ENCODE measurements at regions not wholly inside any gene's neighbourhood (a gene's known extent, or its start where the extent isn't known, plus 50 kb on each side); places are given as distances from the start of the nearest gene placed in this dataset.
A peak's percentile ranks its signal among the peaks of the same experiment; 100 is the strongest.

DNA sequence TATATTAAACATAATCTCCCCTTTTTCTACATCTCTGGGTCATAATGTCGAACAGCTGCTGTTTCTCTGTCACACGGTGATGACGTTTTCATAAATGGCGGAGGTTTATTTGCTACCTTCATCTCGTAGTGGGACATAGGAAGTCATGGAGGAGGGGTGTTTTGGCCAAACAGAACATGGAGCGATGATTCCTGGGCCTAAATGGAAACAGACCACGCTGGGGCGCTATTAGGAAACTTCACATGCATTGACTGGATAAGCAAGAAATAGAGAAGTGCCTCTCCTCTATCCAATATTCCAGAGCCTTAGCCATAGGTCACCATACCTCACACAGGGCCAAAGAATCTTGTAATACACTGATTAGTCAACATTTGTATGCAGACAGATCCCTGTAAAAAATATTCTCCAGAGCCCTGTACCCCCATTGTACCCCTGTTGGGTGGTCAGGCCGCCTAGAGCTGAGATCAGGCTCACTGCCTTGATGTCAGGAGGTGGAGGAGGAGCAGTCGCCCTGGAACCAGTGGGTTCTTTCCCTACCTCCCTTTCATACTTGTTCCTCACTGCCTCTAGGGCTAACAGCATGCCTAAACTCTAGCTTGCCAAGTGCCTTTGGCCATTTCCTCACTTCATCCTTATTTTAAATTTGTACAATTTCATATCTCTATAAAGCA is 77.8 kb upstream of the SPIN1 start:
- TF ChIP-seq, protein P1, sequence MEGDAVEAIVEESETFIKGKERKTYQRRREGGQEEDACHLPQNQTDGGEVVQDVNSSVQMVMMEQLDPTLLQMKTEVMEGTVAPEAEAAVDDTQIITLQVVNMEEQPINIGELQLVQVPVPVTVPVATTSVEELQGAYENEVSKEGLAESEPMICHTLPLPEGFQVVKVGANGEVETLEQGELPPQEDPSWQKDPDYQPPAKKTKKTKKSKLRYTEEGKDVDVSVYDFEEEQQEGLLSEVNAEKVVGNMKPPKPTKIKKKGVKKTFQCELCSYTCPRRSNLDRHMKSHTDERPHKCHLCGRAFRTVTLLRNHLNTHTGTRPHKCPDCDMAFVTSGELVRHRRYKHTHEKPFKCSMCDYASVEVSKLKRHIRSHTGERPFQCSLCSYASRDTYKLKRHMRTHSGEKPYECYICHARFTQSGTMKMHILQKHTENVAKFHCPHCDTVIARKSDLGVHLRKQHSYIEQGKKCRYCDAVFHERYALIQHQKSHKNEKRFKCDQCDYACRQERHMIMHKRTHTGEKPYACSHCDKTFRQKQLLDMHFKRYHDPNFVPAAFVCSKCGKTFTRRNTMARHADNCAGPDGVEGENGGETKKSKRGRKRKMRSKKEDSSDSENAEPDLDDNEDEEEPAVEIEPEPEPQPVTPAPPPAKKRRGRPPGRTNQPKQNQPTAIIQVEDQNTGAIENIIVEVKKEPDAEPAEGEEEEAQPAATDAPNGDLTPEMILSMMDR (IDR thresholded peaks at IDR 0.05) = no peak
- no peaks in the 10 kb centered on the region for H3K36me3 ChIP-seq
- DNase-seq = peak in 1 of 4 donors; percentile 10
- H3K4me3 ChIP-seq = no peak overlapping the region
- no peaks in the 10 kb centered on the region for H3K9me3 ChIP-seq
- no peaks in the 10 kb centered on the region for H3K27me3 ChIP-seq
- no peak overlapping the region for H3K27ac ChIP-seq
- peak; percentile 30 for ATAC-seq
- no peaks in the 10 kb centered on the region for H3K4me1 ChIP-seq
- intact Hi-C loops (cut with DNase I) = no loop called here

DNA sequence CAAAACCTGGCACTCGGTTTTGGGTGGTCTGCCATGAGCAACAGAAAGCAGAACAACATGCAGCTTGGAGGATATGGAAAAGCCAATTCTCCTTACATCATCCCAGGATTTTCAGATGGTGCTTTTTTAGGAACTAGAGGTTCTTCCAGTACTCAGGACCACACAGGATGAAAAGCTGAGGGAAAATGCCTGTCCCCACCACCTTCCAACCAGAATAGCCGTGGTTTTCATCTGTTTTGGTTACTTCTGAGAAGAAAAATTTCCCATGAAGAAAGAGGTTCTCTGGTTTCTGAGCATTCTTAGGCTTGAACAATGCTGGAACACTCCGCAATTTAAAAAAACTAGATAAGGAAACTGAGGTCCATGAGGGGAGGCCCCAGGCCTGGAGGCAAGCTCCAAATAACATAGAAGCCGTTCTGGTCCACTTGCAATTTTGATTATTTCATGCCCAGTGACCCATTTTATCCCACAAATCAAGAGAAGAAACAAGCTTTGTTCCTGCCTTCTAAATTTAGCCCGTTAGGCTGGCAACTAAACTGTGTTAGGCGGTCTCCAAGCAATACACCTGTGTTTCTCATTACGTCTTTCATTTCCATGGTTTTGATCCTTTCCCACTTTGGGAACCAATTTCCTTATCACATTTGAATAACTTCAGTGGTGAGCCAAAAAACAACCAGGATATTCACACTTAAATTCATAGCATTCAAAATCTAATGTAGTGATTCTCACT is 79.2 kb upstream of the SPIN1 start:
- DNase-seq (no peak), ATAC-seq (no peak)
- H3K27me3 ChIP-seq = no peaks in the 10 kb centered on the region
- TF ChIP-seq, protein P1 (IDR thresholded peaks at IDR 0.05) = no peak
- no peak overlapping the region for H3K4me3 ChIP-seq
- intact Hi-C loops (cut with DNase I) = no loop called here
- H3K4me1 ChIP-seq = no peaks in the 10 kb centered on the region
- no peaks in the 10 kb centered on the region for H3K36me3 ChIP-seq
- H3K9me3 ChIP-seq = no peaks in the 10 kb centered on the region
- no peak overlapping the region for H3K27ac ChIP-seq

DNA sequence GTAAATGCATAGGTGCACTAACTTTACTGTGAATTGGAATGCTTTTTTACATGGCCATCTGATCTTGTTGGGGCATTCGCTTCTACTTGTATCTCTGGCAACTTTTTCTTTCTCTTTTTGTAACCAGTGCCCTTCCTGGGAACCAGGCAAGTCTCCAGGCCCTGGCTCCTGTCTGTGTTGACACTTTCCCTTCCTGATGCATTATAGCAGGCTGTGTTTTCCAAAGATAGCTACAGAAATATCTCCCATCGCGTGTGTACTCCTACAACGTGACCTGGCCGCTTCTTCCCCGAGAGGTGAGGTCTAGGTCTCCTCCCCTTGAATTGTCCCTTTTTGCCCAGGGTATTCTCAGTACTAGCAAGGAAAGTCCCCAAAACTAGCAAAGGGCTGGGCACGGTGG is 81.1 kb upstream of the SPIN1 start:
- DNase-seq = no peak

DNA sequence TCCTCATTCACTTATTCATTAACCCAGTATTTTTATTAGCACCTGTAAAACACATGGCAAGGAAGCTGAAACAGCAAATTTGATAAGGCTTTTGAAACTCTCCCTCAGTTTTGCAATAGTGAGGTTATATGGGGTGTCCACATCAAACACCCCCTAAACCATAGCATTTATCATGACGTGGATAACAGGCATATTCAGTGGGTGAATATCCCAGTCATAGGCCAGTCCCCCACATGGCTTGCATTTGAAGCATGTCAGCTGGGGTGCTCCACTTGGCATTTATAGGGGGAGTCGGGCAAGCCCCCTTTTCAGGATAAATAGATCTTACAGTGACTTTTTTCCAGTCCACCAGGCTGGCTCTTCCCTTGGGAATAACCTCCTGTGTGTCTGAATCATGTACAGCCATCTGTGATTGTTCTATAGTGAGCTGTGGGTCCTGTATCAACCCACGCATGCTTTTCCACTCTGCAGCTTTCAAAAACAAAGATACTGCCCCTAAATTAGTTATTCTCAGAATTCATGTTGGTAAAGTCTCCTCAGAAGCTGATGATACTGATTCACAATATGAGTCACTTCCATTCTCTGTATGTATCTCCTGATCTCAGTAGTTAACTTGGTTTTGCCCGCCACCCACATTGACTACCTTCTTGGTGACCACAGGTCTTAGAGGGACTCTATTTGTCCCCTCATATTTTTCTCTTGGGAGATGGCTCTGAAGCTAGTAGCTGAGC is 84.4 kb upstream of the SPIN1 start:
- H3K4me1 ChIP-seq = no peaks in the 10 kb centered on the region
- intact Hi-C loops (cut with DNase I) = no loop called here

More for the DNA sequence above, 81.1 kb upstream of the SPIN1 start:
- H3K27me3 ChIP-seq = no peaks in the 10 kb centered on the region
- TF ChIP-seq, protein P1 (IDR thresholded peaks at IDR 0.05) = no peak
- no peak for ATAC-seq
- intact Hi-C loops (cut with DNase I) = no loop called here
- H3K9me3 ChIP-seq = no peaks in the 10 kb centered on the region
- no peaks in the 10 kb centered on the region for H3K4me1 ChIP-seq
- no peak overlapping the region for H3K4me3 ChIP-seq
- H3K36me3 ChIP-seq = no peaks in the 10 kb centered on the region
- H3K27ac ChIP-seq = no peak overlapping the region

More for the DNA sequence above, 84.4 kb upstream of the SPIN1 start:
- Histone ChIP-seq H3K27me3 (no peaks in the 10 kb centered on the region), H3K27ac (no peak overlapping the region), H3K36me3 (no peaks in the 10 kb centered on the region), H3K4me3 (no peak overlapping the region), H3K9me3 (peaks cover 0 to 3% of the 10 kb centered on the region in 2 donors)
- ATAC-seq (no peak), DNase-seq (no peak)
- TF ChIP-seq, protein P1 (IDR thresholded peaks at IDR 0.05) = no peak
